HG03066 (cell line): ENCODE measurements at regions not wholly inside any gene's neighbourhood (a gene's known extent, or its start where the extent isn't known, plus 50 kb on each side); places are given as distances from the start of the nearest gene placed in this dataset.
"Not testable (repeated sequence)": the region's sequence is repeated elsewhere in the genome, so short reads cannot be mapped to it uniquely, and the experiment has no call there.

Source experiments
- ATAC-seq: cut with Tn5 transposase; IDR thresholded peaks from one replicate; pipeline ENCODE4 v1.9.1; 2021; ENCODE audit warnings: low read depth; ENCODE audit not compliant: unreplicated experiment

- ATAC-seq, result no peak
Measured at GRCh38 chr10:62690703-62691102, 113.8 kb upstream of the ADO start.

- no peak for ATAC-seq
Measured at GRCh38 chr10:62691336-62691735, 113.2 kb upstream of the ADO start.

GRCh38 chr10:62692085-62692484, 112.4 kb upstream of the ADO start:
- no peak for ATAC-seq

DNA sequence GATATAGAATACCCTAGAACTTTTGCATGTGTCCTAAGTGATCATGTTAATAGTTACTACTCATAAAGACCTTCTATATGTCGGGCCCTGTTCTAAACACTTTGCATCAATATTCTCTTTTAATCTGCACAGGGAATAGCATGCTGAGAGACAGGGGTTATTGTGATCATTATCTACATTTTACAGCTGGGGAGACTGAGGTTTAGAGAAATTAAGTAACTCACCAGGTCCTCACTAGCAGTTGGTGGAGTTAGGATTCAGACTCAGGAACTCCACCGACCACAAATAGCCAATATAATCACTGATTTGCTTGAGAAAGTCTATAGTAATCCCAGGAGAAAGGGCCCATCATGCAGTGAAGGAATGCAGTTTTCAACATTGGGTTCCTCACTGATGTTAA, 111.2 kb upstream of the ADO start:
- ATAC-seq, result no peak

- no peak for ATAC-seq
Measured at GRCh38 chr10:62694537-62695126, 109.9 kb upstream of the ADO start.

DNA sequence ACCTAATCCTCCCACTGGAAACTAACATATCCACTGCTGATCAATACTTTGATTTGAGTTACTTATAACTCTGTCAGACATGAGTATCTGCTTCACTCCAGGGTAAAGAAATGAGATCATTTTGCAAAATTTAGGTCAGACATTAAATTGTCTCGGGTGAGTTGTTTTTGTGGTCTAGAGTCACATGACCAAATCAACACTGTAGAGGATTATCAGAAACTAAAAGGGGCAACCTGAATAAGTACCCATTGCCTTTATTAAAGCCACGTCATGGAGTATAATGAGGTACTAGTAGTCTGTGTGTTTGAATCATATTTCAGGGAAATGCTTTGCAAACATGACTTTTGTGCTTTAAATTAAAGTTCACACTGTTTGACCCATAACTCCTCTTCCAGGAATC, 107.7 kb upstream of the ADO start:
- no peak for ATAC-seq

- ATAC-seq, result no peak
Measured at GRCh38 chr10:62699148-62699547, 105.4 kb upstream of the ADO start.

DNA sequence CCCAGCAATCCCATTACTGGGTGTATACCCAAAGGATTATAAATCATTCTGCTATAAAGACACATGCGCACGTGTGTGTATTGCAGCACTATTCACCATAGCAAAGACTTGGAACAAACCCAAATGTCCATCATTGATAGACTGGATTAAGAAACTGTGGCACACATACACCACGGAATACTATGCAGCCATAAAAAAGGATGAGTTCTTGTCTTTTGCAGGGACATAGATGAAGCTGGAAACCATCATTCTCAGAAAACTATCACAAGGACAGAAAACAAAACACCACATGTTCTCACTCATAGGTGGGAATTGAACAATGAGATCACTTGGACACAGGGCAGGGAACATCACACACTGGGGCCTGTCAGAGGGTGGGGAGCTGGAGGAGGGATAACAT, 100.4 kb upstream of the ADO start:
- ATAC-seq, result not testable (repeated sequence)

GRCh38 chr10:62705789-62706188, 98.7 kb upstream of the ADO start:
- no peak for ATAC-seq

- peak; percentile 89 for ATAC-seq
Measured at GRCh38 chr10:62707810-62708209, 96.7 kb upstream of the ADO start.

GRCh38 chr10:62708569-62708968, 96.0 kb upstream of the ADO start:
- no peak for ATAC-seq

DNA sequence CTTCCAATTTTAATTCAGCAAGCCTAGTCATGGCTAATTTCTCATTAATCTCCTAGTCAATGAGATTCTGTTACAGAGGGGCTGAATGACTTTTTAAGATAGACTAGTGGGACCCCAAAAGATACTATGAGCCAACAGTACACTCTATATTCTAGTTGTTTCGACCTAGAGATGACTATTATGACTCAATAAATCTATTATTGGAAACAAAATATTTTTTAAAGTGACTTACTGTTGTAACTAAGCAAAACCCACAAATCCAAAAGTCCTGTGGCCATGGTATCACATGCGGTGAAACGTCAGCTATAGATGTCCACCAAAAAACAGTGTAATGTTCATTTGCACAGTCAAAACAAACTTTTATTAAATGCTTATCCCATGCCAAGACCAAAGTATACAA, 95.3 kb upstream of the ADO start:
- no peak for ATAC-seq

DNA sequence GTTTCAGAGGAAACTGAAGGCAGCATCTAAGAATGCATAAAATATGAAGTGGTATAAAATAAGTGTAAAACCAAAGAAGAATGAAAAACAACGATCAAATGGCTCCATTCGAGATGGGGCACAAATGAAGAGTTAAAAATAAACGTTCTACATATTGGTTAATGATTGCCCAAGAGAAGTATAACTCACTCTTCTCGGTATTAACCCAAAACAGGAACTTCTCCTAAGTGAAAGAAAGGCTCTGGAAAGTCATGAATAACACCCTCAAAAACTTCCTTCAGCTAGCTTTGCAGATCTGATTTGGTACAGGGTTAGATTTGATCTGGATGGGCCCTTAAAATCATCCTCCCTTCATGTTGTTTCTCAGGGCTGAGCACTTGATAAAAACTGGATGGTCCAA, 94.3 kb upstream of the ADO start:
- ATAC-seq, result no peak

DNA sequence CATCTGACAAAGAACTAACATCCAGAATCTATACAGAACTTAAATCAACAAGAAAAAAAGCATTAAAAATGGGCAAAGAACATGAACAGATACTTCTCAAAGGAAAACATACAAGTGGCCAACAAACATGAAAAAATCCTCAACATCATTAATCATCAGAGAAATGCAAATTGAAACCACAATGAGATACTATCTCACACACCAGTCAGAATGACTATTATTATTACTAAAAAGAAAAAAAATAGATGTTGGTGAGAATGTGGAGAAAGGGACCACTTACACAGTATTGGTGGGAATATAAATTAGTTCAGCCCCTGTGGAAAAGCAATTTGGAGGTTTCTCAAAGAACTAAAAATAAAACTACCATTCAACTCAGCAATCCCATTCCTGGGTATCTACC, 89.1 kb upstream of the ADO start:
- no peak for ATAC-seq

DNA sequence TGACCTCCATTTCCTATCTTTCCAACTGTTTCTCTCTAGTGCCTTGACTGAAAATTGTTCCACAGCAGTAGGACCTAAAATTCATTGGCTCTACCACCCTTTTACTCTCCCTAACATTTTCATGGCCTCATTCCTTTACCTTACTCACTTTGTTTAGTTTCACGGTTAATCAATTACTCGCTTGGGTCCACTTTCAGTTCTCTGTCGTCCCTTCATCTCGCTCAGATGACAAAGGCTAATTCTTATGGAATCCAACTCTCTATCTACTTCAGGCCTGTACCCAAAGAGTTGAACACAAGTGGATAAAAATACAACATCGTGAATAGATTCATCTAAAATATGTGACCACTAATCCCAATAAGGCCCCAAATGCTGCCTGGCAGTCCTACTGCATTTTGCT, 85.9 kb upstream of the ADO start:
- ATAC-seq, result no peak

DNA sequence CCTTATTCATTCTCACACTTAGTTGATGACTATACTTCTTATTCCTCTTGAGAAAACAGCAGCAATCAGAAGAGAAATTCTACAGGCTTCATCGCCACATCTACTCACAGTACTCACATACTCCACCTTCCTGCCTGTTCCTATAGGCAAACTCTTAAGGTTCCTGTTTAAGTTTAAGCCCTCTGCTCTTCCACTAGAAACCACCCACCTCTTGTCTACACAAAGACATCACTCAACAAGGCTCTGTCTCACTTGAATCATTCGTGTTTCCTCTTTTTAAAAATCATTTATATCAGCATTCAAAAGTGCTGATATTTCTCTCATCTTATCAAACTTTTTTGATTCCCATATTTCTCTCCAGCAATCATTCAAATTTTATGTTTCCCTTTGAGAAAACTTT, 85.5 kb upstream of the ADO start:
- ATAC-seq, result no peak

DNA sequence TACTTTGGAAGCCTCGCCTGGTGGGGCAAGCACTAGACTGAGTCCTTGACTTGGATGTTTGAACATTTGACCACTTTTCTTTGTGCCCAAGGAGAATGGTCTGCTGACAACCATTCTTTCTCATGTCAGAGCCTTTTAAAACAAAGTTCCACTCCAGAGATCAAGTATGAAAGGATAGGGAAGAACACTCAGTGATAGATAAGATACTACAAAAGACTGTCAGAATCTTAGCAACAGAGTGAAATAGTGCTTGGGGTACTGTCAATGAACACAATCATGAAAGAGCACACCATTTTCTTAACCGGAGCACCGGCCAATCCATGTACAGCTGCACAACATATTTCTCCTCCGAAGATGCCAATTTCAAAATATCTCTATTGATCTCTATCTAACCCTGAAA, 82.8 kb upstream of the ADO start:
- no peak for ATAC-seq

- ATAC-seq, result no peak
Measured at GRCh38 chr10:62723375-62723774, 81.1 kb upstream of the ADO start.

- no peak for ATAC-seq
Measured at GRCh38 chr10:62724465-62724864, 80.1 kb upstream of the ADO start.

DNA sequence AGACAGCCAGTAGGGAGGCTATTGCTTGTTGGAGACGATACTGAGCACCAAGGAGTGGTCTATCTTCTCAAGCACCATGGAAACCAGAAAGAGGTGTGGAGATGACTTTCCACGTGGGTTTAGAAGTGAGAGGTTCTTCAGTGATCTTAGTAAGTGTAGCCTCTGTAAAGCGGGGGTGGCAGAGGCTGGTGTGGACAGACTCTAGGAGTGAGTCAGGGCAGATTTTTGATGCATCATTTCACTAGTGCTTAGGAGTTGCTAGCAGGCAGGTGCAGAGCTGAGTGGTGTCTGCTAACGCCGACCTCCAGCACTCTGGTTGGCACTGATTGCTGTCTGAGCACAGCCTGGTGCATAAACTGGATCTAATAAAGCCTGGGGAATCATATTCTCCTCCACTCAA, 78.4 kb upstream of the ADO start:
- ATAC-seq, result peak; percentile 94

GRCh38 chr10:62726638-62727037, 77.9 kb upstream of the ADO start:
- ATAC-seq, result no peak

DNA sequence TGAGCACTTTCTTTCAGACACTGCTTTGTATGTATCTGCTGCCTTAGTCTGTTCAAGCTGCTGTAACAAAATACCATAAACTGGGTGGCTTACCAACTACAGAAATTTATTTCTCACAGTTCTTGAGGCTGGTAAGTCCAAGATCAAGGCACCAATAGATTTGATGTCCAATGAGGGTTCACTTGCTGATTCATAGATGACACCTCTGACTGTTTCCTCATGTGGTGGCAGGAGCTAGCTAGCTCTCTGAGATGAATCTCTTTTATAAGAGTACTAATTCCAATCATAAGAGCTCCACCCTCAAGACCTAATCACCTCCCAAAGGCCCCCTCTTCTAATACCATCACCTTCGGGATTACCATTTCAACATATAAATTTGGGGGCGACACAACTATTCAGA, 76.6 kb upstream of the ADO start:
- no peak for ATAC-seq

GRCh38 chr10:62728479-62728878, 76.0 kb upstream of the ADO start:
- no peak for ATAC-seq
